HFF-Myc (cell line): ENCODE measurements at regions not wholly inside any gene's neighbourhood (a gene's known extent, or its start where the extent isn't known, plus 50 kb on each side); places are given as distances from the start of the nearest gene placed in this dataset.
A peak's percentile ranks its signal among the peaks of the same experiment; 100 is the strongest.

ENCODE experiments used
- DNase-seq: peaks from one replicate; pipeline ENCODE4 v3.0.0-alpha.2; 2011; ENCODE audit warnings: low read depth; ENCODE audit errors: extremely low read depth
- H3K4me3 ChIP-seq: replicated peaks from 2 replicates; pipeline ENCODE4 v1.5.1; 2011; ENCODE audit warnings: low read depth, mild to moderate bottlenecking, control low read depth, low read length
- TF ChIP-seq, protein P1 (sequence below): IDR thresholded peaks from 2 replicates; pipeline ENCODE4 v1.5.1; 2012; ENCODE audit warnings: mild to moderate bottlenecking, low read depth, low read length, control low read depth; ENCODE audit errors: missing control alignments

DNA sequence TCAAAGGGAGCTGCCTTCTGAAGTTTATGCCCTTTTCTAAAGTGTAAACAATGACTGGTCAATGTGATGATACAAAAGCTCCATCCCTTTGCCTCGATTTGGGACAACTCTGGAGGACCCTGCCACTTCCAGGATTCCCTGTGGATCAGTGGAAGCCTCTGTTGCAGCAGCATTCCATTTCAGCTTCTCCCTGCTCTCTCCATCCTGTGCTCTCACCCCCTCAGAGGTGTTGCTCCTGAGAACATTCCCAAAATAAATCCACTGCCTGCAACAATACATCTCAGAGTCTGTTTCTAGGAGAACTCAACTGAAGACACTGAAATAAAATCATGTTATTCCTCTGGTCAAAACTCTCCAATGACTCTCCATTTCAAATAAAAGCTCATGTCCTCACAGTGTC is 263.6 kb downstream of the HACE1 start:
- DNase-seq: no peak
- TF ChIP-seq, protein P1, sequence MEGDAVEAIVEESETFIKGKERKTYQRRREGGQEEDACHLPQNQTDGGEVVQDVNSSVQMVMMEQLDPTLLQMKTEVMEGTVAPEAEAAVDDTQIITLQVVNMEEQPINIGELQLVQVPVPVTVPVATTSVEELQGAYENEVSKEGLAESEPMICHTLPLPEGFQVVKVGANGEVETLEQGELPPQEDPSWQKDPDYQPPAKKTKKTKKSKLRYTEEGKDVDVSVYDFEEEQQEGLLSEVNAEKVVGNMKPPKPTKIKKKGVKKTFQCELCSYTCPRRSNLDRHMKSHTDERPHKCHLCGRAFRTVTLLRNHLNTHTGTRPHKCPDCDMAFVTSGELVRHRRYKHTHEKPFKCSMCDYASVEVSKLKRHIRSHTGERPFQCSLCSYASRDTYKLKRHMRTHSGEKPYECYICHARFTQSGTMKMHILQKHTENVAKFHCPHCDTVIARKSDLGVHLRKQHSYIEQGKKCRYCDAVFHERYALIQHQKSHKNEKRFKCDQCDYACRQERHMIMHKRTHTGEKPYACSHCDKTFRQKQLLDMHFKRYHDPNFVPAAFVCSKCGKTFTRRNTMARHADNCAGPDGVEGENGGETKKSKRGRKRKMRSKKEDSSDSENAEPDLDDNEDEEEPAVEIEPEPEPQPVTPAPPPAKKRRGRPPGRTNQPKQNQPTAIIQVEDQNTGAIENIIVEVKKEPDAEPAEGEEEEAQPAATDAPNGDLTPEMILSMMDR: no peak

DNA sequence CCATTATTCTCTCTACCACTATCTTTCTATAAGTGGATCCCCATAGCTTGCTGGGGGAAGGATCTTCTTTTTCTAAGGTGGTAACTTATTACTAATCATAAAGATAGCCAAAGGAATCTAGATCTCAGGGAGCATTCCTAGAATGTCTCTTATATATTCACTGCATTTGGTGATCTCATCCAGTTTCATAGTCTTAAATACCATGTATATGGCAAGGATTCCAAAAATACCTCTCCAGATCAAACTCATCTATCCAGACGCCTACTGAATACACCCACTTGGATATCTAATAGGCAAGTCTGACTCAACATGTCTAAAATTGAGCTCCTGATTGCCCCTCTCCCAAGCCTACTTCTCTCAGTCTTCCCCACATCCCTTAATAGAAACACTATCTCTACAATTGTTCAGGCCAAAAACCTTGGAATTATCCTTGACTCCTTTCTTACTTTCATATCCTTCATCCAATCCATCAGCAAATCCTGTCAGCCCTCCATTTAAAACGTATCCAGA is 264.4 kb downstream of the HACE1 start:
- no peak for DNase-seq

More for the DNA sequence above, 263.6 kb downstream of the HACE1 start:
- H3K4me3 ChIP-seq: no peak overlapping the region

DNA sequence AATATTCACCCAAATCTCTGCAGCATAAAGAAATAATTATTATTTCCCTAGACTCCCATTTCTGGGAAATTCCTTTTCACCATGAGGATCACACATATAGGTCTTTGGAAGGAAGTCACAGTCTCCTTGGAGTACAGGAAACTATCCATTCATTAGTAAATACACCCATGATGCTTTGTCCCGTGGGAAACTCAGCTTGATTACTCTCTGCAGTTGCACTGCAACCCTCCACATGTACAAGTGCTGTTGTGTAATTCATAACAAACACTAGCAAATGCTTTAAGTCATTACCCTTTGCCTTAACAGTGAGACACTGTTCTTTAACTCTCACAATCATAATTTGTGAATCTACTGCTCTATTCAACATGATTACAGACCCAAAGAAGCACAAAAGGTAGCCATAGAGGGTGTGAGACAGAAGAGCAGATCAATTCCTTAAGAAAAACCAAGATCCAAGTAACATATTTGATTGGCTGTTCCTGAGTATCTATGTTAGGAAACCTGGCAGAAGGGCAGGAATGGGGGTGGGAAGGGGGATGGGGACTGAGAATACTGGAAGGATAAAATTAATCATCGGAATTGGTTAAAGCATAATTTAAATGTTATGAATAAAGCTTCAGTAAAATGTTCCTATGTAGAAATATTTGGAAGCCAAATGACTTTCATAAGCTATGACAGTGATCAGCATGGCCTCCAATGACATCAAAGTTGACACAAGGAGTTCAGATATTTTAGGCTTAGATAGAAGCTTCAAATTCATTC is 268.0 kb downstream of the HACE1 start:
- TF ChIP-seq, protein P1: no peak
- no peak overlapping the region for H3K4me3 ChIP-seq
- peak; percentile 11 for DNase-seq

More for the DNA sequence above, 264.4 kb downstream of the HACE1 start:
- TF ChIP-seq, protein P1: no peak
- no peak overlapping the region for H3K4me3 ChIP-seq

DNA sequence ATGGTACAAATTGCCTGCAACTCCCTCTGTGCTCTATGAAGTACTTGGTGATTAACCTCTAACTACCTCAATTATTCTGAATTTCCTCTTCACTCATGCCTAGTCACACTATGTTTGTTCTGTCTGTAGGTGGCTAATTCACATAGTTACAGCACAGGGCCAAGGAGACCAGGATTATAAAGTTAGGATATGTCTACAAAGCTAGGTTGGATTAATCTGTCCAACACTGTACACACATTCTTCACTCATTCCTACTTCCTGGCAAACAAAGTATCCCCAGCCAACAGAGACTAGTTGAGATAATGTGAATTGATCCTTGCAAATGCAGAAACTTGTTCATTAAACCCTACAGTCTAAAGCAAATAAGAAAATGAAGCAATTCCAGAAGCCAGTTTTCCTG is 269.8 kb downstream of the HACE1 start:
- TF ChIP-seq, protein P1: no peak
- no peak for DNase-seq
- H3K4me3 ChIP-seq: no peak overlapping the region

DNA sequence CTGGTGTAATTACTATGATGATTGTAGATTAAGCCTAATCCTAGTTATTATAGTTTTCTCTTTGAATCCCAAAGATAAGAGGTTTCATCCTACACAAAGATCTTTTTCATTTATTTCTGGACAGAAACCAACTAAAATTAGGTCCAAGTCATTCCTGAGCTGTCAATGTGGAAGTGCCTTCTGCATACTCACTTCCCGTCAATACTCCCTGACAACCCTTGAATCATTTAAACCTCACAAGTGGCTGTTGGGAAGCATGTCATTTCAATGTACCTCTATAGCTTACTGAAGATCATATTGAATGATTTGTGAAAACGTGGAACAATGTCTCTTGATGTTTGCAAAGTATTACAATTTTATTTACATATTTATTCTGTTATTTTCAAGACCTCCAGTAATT is 274.1 kb downstream of the HACE1 start:
- no peak for DNase-seq
- TF ChIP-seq, protein P1: no peak
- H3K4me3 ChIP-seq: no peak overlapping the region

DNA sequence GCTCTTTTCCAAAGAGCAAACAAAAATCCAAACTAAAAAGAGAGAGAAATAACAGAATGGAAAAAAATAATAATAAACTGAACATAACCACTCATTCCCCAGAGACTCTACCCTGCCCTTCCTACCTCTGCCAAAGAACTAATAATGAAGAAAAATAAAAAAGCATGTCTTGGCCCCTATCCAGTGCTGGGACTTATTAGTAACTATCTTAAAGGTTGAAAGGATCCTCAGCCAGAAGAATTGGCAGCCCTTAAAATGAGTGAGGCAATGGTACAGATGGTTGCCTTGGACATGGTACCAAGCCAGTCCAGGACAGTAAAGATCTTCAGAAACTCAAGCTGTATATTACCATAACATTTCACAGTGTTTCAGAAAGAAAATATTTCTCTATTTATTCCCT is 279.3 kb downstream of the HACE1 start:
- TF ChIP-seq, protein P1: no peak
- no peak for DNase-seq
- H3K4me3 ChIP-seq: no peak overlapping the region
